Activated CD4-positive, alpha-beta T cell treated with anti-CD3 and anti-CD28 coated beads, Interleukin-2, amount 10 ng/mL, durations not matched to agents 7 days and 5 days (primary cell): ENCODE measurements at regions not wholly inside any gene's neighbourhood (a gene's known extent, or its start where the extent isn't known, plus 50 kb on each side); places are given as distances from the start of the nearest gene placed in this dataset.

ENCODE experiments used
- CTCF ChIA-PET: fragments of 350-600 bp; sonication (Branson Sonifier 250); formaldehyde crosslinking; loops from one replicate; lab custom pipeline; 2021; ENCODE audit warnings: antibody characterized with exemption; lab: Charles Lee
- POLR2A ChIA-PET: fragments of 350-600 bp; sonication (Branson Sonifier 250); formaldehyde crosslinking; loops from one replicate; lab custom pipeline; 2021; ENCODE audit warnings: antibody characterized with exemption; lab: Charles Lee
- DNase-seq: peaks from one replicate; pipeline ENCODE4 v3.0.0-alpha.2; 2020
- H3K27ac Mint-ChIP-seq: one replicate; pipeline ENCODE4 v1.8.0; 2021; ENCODE audit warnings: mild to moderate bottlenecking, moderate library complexity, mixed read lengths
- H3K27me3 Mint-ChIP-seq: one replicate; pipeline ENCODE4 v1.8.0; 2021; ENCODE audit warnings: mixed read lengths
- H3K36me3 Mint-ChIP-seq: one replicate; pipeline ENCODE4 v1.8.0; 2021; ENCODE audit warnings: low read depth, mixed read lengths
- H3K4me1 Mint-ChIP-seq: one replicate; pipeline ENCODE4 v1.8.0; 2021; ENCODE audit warnings: mixed read lengths
- H3K4me3 Mint-ChIP-seq: one replicate; pipeline ENCODE4 v1.8.0; 2021; ENCODE audit warnings: mild to moderate bottlenecking, moderate library complexity, mixed read lengths
- H3K9me3 Mint-ChIP-seq: one replicate; pipeline ENCODE4 v1.8.0; 2021; ENCODE audit warnings: mixed read lengths

GRCh38 chr3:106913111-106913698 is 464.0 kb upstream of the CCDC54 start:
- no peak for DNase-seq
- no peak overlapping the region for H3K4me3 Mint-ChIP-seq
- ChIA-PET CTCF (interaction anchor here (0.5 kb wide), 1 partner anchor 1584 kb away, joined by 3 read pairs; no protein-coding TSS in a partner anchor), POLR2A (no interaction called here)
- H3K9me3 Mint-ChIP-seq, result no peaks in the 10 kb centered on the region
- no peaks in the 10 kb centered on the region for H3K36me3 Mint-ChIP-seq
- peaks cover 4% of the 10 kb centered on the region for H3K27me3 Mint-ChIP-seq
- no peak overlapping the region for H3K27ac Mint-ChIP-seq
- no peaks in the 10 kb centered on the region for H3K4me1 Mint-ChIP-seq

DNA sequence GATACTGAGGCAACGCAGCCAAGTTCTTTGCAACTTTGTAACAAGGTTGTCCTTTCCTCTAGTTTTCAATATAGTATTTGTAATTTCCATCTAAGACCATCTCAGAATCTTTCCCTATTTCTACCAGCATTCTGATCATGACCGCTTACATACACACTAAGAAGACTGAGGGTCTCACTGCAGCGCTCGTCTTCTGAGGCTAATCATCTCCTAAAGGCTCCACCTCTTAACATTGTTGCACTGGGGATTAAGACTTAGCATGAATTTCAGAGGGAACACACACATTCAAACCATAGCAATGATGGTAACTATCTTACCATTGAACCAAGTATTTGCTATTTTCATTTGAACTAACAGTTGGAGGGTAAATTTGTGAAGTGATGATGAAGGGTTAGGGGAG is 463.3 kb upstream of the CCDC54 start:
- CTCF ChIA-PET, result no interaction called here
- H3K36me3 Mint-ChIP-seq, result no peaks in the 10 kb centered on the region
- H3K27me3 Mint-ChIP-seq, result peaks cover 4% of the 10 kb centered on the region
- H3K27ac Mint-ChIP-seq, result no peak overlapping the region
- no peaks in the 10 kb centered on the region for H3K4me1 Mint-ChIP-seq
- POLR2A ChIA-PET, result no interaction called here
- DNase-seq, result no peak
- no peak overlapping the region for H3K4me3 Mint-ChIP-seq
- no peaks in the 10 kb centered on the region for H3K9me3 Mint-ChIP-seq

DNA sequence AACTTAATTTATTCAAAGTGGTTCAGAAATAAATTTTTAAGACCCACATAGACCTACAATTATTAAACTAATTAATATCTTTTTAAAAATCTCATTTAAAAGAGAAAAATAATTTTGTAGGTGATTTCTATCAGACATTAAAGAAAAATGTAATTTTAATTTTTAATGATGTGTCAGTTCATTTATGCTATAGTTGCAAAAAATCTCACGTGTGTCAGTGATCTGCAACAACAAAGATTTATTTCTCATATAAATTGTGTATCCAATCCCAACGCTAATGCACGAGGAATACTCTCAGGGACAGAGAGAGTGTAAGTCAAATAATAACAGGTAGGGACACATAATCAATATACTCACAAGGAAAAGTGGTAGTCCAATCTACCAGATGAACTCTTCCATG is 456.6 kb upstream of the CCDC54 start:
- H3K9me3 Mint-ChIP-seq, result no peaks in the 10 kb centered on the region
- DNase-seq, result no peak
- H3K27ac Mint-ChIP-seq, result no peak overlapping the region
- H3K27me3 Mint-ChIP-seq, result no peaks in the 10 kb centered on the region
- H3K4me1 Mint-ChIP-seq, result no peaks in the 10 kb centered on the region
- no peaks in the 10 kb centered on the region for H3K36me3 Mint-ChIP-seq
- CTCF ChIA-PET, result no interaction called here
- POLR2A ChIA-PET, result no interaction called here
- no peak overlapping the region for H3K4me3 Mint-ChIP-seq

DNA sequence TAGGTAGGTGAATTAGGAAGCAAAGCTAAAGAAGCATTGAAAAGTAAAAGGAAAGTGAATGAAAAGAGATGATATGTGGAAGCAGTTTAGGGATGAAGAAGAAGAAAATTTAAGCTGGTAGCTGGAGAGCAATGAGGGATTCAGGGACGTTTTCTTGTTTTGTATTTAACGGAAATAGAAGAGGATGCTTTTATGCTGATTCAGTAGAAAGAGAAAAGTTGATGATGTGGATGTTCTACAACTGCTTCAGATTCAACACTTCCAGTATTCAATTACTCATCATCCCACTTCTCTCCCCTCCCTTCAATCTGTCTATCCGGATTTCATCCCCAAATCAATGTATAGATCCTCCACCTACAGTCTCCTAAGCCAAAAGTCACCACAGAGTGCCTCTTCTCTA is 448.2 kb upstream of the CCDC54 start:
- ChIA-PET CTCF (no interaction called here), POLR2A (no interaction called here)
- no peaks in the 10 kb centered on the region for H3K4me1 Mint-ChIP-seq
- no peak overlapping the region for H3K27ac Mint-ChIP-seq
- no peak overlapping the region for H3K4me3 Mint-ChIP-seq
- no peaks in the 10 kb centered on the region for H3K9me3 Mint-ChIP-seq
- DNase-seq, result no peak
- H3K36me3 Mint-ChIP-seq, result no peaks in the 10 kb centered on the region
- no peaks in the 10 kb centered on the region for H3K27me3 Mint-ChIP-seq

GRCh38 chr3:106930086-106930485 is 447.2 kb upstream of the CCDC54 start:
- ChIA-PET POLR2A (no interaction called here), CTCF (interaction anchor here (0.6 kb wide), 1 partner anchor 202 kb away, joined by 3 read pairs; no protein-coding TSS in a partner anchor)
- Mint-ChIP-seq H3K4me1 (no peaks in the 10 kb centered on the region), H3K9me3 (no peaks in the 10 kb centered on the region), H3K36me3 (no peaks in the 10 kb centered on the region), H3K27ac (no peak overlapping the region), H3K27me3 (no peaks in the 10 kb centered on the region), H3K4me3 (no peak overlapping the region)
- DNase-seq, result no peak

DNA sequence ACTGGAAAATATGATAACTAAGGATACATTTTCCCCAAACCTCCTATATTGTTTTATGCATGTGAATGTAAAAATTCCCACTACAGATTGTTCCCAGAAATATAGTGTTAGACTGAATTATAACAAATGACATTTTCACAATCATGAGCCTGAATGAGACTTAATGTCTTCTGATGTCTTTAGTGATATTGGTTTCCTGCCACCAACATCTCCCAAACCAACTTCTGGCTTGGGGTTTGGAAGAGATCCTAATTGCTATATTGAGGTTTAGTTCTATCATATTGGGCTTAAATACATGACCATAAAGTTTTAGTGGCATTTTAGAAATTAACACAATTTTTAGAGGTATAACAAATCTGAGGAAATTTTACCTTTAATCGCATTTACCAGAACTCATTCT is 445.3 kb upstream of the CCDC54 start:
- POLR2A ChIA-PET, result no interaction called here
- Mint-ChIP-seq H3K9me3 (no peaks in the 10 kb centered on the region), H3K4me1 (no peaks in the 10 kb centered on the region), H3K27ac (no peak overlapping the region), H3K27me3 (no peaks in the 10 kb centered on the region), H3K36me3 (no peaks in the 10 kb centered on the region), H3K4me3 (no peak overlapping the region)
- DNase-seq, result no peak
- CTCF ChIA-PET, result no interaction called here

DNA sequence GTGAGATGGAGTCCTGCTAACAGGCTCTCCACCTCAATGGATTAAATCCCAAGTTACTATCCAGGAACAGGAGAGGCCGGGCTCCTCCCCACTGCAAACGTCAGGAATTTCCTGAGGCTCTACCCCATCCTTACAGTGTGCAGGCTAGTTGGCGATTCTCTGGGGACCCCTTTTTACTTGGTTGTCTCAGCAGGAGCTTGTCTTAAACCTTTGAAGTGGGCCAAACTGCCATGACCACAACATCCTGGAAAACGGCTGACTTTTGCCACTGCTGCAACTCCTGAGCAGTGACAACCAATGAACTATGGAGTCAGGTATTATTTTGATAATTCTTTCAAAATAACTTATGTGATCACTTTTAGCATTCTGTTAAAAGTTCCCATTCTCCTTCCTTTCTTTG is 440.9 kb upstream of the CCDC54 start:
- H3K27me3 Mint-ChIP-seq, result no peaks in the 10 kb centered on the region
- no peaks in the 10 kb centered on the region for H3K4me1 Mint-ChIP-seq
- no peak overlapping the region for H3K4me3 Mint-ChIP-seq
- H3K36me3 Mint-ChIP-seq, result no peaks in the 10 kb centered on the region
- POLR2A ChIA-PET, result no interaction called here
- no peak for DNase-seq
- no peaks in the 10 kb centered on the region for H3K9me3 Mint-ChIP-seq
- no peak overlapping the region for H3K27ac Mint-ChIP-seq
- CTCF ChIA-PET, result no interaction called here

- no peak for DNase-seq
- Mint-ChIP-seq H3K27me3 (no peaks in the 10 kb centered on the region), H3K4me1 (no peaks in the 10 kb centered on the region), H3K36me3 (no peaks in the 10 kb centered on the region), H3K9me3 (no peaks in the 10 kb centered on the region), H3K4me3 (no peak overlapping the region), H3K27ac (no peak overlapping the region)
- POLR2A ChIA-PET, result no interaction called here
- CTCF ChIA-PET, result no interaction called here
These were observed 435.2 kb upstream of the CCDC54 start for GRCh38 chr3:106942051-106942450.

- H3K27ac Mint-ChIP-seq, result no peak overlapping the region
- H3K4me1 Mint-ChIP-seq, result no peaks in the 10 kb centered on the region
- no peaks in the 10 kb centered on the region for H3K27me3 Mint-ChIP-seq
- no peaks in the 10 kb centered on the region for H3K9me3 Mint-ChIP-seq
- DNase-seq, result no peak
- ChIA-PET POLR2A (no interaction called here), CTCF (no interaction called here)
- H3K36me3 Mint-ChIP-seq, result no peaks in the 10 kb centered on the region
- no peak overlapping the region for H3K4me3 Mint-ChIP-seq
These were observed 434.2 kb upstream of the CCDC54 start for GRCh38 chr3:106943071-106943470.

- Mint-ChIP-seq H3K4me3 (no peak overlapping the region), H3K4me1 (no peaks in the 10 kb centered on the region), H3K36me3 (no peaks in the 10 kb centered on the region), H3K27ac (no peak overlapping the region), H3K9me3 (no peaks in the 10 kb centered on the region), H3K27me3 (no peaks in the 10 kb centered on the region)
- CTCF ChIA-PET, result no interaction called here
- POLR2A ChIA-PET, result no interaction called here
- no peak for DNase-seq
These were observed 431.8 kb upstream of the CCDC54 start for GRCh38 chr3:106945435-106945834.

- Mint-ChIP-seq H3K9me3 (no peaks in the 10 kb centered on the region), H3K36me3 (no peaks in the 10 kb centered on the region), H3K27ac (no peak overlapping the region), H3K4me1 (no peaks in the 10 kb centered on the region), H3K27me3 (no peaks in the 10 kb centered on the region), H3K4me3 (no peak overlapping the region)
- POLR2A ChIA-PET, result no interaction called here
- CTCF ChIA-PET, result no interaction called here
- DNase-seq, result no peak
These were observed 430.4 kb upstream of the CCDC54 start for GRCh38 chr3:106946866-106947265.

GRCh38 chr3:106957029-106957428 is 420.2 kb upstream of the CCDC54 start:
- H3K4me1 Mint-ChIP-seq, result no peaks in the 10 kb centered on the region
- ChIA-PET POLR2A (no interaction called here), CTCF (no interaction called here)
- H3K9me3 Mint-ChIP-seq, result no peaks in the 10 kb centered on the region
- H3K27me3 Mint-ChIP-seq, result no peaks in the 10 kb centered on the region
- no peaks in the 10 kb centered on the region for H3K36me3 Mint-ChIP-seq
- H3K27ac Mint-ChIP-seq, result no peak overlapping the region
- no peak overlapping the region for H3K4me3 Mint-ChIP-seq
- DNase-seq, result no peak

GRCh38 chr3:106962993-106963392 is 414.2 kb upstream of the CCDC54 start:
- CTCF ChIA-PET, result no interaction called here

DNA sequence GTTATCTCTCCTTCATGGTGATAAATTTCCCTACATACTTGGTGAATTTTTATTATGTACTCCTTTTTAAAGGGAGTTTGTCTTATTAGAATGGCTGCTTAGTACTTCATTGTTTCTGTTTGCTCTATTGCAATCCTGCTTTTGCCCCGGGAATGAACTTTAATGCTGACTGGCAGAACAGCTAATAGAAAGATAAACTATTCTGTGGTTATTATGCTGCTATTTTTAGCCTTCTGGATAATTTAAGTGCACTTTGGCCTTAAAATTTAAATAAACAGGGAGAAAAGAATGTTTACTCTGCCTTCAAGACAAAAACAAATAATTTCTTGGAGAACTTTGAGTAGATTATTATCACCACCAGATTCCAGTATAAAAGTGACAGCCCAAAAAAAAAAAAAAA is 413.8 kb upstream of the CCDC54 start:
- CTCF ChIA-PET, result no interaction called here

More at GRCh38 chr3:106962993-106963392, 414.2 kb upstream of the CCDC54 start:
- H3K9me3 Mint-ChIP-seq, result no peaks in the 10 kb centered on the region
- no peaks in the 10 kb centered on the region for H3K36me3 Mint-ChIP-seq
- H3K4me1 Mint-ChIP-seq, result no peaks in the 10 kb centered on the region
- no peak for DNase-seq
- POLR2A ChIA-PET, result no interaction called here
- no peak overlapping the region for H3K4me3 Mint-ChIP-seq
- no peaks in the 10 kb centered on the region for H3K27me3 Mint-ChIP-seq
- no peak overlapping the region for H3K27ac Mint-ChIP-seq

More for the DNA sequence above, 413.8 kb upstream of the CCDC54 start:
- Mint-ChIP-seq H3K27me3 (no peaks in the 10 kb centered on the region), H3K27ac (no peak overlapping the region), H3K4me3 (no peak overlapping the region), H3K4me1 (no peaks in the 10 kb centered on the region), H3K36me3 (no peaks in the 10 kb centered on the region), H3K9me3 (no peaks in the 10 kb centered on the region)
- POLR2A ChIA-PET, result no interaction called here
- no peak for DNase-seq
